OCI-LY3 (cell line): ENCODE measurements at regions not wholly inside any gene's neighbourhood (a gene's known extent, or its start where the extent isn't known, plus 50 kb on each side); places are given as distances from the start of the nearest gene placed in this dataset.

Experiments
- H2AFZ ChIP-seq: fragments of 200-600, 300-600 bp; shearing (Covaris generic); 2 replicates; pipeline ENCODE4 v1.6.0; 2014; ENCODE audit warnings: antibody characterized with exemption, low read depth, low read length
- H3K27ac ChIP-seq: fragments of 200-600, 300-600 bp; sonication (generic); 2 replicates; pipeline ENCODE4 v1.5.1; 2014; ENCODE audit warnings: mild to moderate bottlenecking, low read length, moderate library complexity, mixed read lengths
- H3K27me3 ChIP-seq: fragments of 200-600, 300-600 bp; sonication (generic); 2 replicates; pipeline ENCODE4 v1.6.1; 2014; ENCODE audit warnings: low read depth, low read length, mixed read lengths
- H3K36me3 ChIP-seq: fragments of 200-600, 300-600 bp; sonication (generic); replicated peaks from 2 replicates; pipeline ENCODE3; 2014; ENCODE audit warnings: low read depth, low read length, mixed read lengths
- H3K4me1 ChIP-seq: fragments of 300-600, 200-600 bp; sonication (generic); 2 replicates; pipeline ENCODE4 v1.6.1; 2014; ENCODE audit warnings: low read length, mixed read lengths
- H3K4me2 ChIP-seq: fragments of 200-600, 300-600 bp; sonication (generic); 2 replicates; pipeline ENCODE4 v1.6.1; 2014; ENCODE audit warnings: low read length, mixed read lengths
- H3K4me3 ChIP-seq: fragments of 300-600, 200-600 bp; sonication (generic); 2 replicates; pipeline ENCODE4 v1.5.1; 2014; ENCODE audit warnings: antibody characterized with exemption, mild to moderate bottlenecking, low read length, moderate library complexity
- H3K79me2 ChIP-seq: fragments of 300-600, 200-600 bp; shearing (Covaris generic); 2 replicates; pipeline ENCODE4 v1.6.1; 2014; ENCODE audit warnings: mild to moderate bottlenecking, low read length, mixed read lengths
- H3K9ac ChIP-seq: fragments of 300-600, 200-600 bp; shearing (Covaris generic); 2 replicates; pipeline ENCODE4 v1.6.0; 2014; ENCODE audit warnings: mild to moderate bottlenecking, low read length, moderate library complexity
- H3K9me3 ChIP-seq: fragments of 200-600, 300-600 bp; shearing (Covaris generic); 2 replicates; pipeline ENCODE4 v1.6.1; 2014; ENCODE audit warnings: low read length, mixed read lengths; ENCODE audit not compliant: insufficient read depth
- H4K20me1 ChIP-seq: fragments of 200-600, 300-600 bp; sonication (generic); 2 replicates; pipeline ENCODE4 v1.6.1; 2016; ENCODE audit warnings: low read length, mixed read lengths; ENCODE audit not compliant: insufficient read depth
- CTCF ChIP-seq: fragments of 200-600, 300-600 bp; sonication (generic); IDR thresholded peaks from 2 replicates; pipeline ENCODE4 v1.5.1; 2014; ENCODE audit warnings: antibody characterized with exemption, low read length, low read depth
- EZH2phosphoT487 ChIP-seq: fragments of 200-600 bp; shearing (Covaris generic); IDR thresholded peaks from 2 replicates; pipeline ENCODE4 v1.6.1; 2018; ENCODE audit warnings: antibody characterized with exemption, mixed run types, low read depth

- Histone ChIP-seq H3K4me2 (no peak overlapping the region), H3K79me2 (no peaks in the 10 kb centered on the region), H3K27ac (no peak overlapping the region), H3K9me3 (no peaks in the 10 kb centered on the region; the same call in 1 of the 2 replicates), H4K20me1 (no peaks in the 10 kb centered on the region), H3K4me1 (no peaks in the 10 kb centered on the region), H3K36me3 (no peaks in the 10 kb centered on the region), H2AFZ (no peak overlapping the region), H3K4me3 (no peak overlapping the region), H3K9ac (no peak overlapping the region), H3K27me3 (no peaks in the 10 kb centered on the region)
- no peak for TF ChIP-seq CTCF
- TF ChIP-seq EZH2phosphoT487 = no peak
Observed at GRCh38 chr12:34298971-34299801, 276.9 kb downstream of the ALG10 start.

- Histone ChIP-seq H3K27ac (no peak overlapping the region), H3K9me3 (no peaks in the 10 kb centered on the region; the same call in 1 of the 2 replicates), H3K4me3 (no peak overlapping the region), H3K4me2 (no peak overlapping the region), H3K9ac (no peak overlapping the region), H3K79me2 (no peaks in the 10 kb centered on the region), H2AFZ (no peak overlapping the region), H3K36me3 (no peaks in the 10 kb centered on the region), H4K20me1 (no peaks in the 10 kb centered on the region), H3K4me1 (no peaks in the 10 kb centered on the region), H3K27me3 (no peaks in the 10 kb centered on the region)
- TF ChIP-seq CTCF (no peak), EZH2phosphoT487 (no peak)
Observed at GRCh38 chr12:34299802-34300193, 277.5 kb downstream of the ALG10 start.

GRCh38 chr12:34300376-34301250 is 278.3 kb downstream of the ALG10 start:
- no peak overlapping the region for H3K27ac ChIP-seq
- H3K9me3 ChIP-seq = no peaks in the 10 kb centered on the region; the same call in 1 of the 2 replicates
- H3K36me3 ChIP-seq = no peaks in the 10 kb centered on the region
- H3K79me2 ChIP-seq = no peaks in the 10 kb centered on the region
- H3K4me2 ChIP-seq = no peak overlapping the region
- TF ChIP-seq CTCF = no peak
- H3K9ac ChIP-seq = no peak overlapping the region
- no peak overlapping the region for H2AFZ ChIP-seq
- H3K4me3 ChIP-seq = no peak overlapping the region
- H3K4me1 ChIP-seq = no peaks in the 10 kb centered on the region
- no peaks in the 10 kb centered on the region for H3K27me3 ChIP-seq
- no peaks in the 10 kb centered on the region for H4K20me1 ChIP-seq
